SK-N-SH (cell line): ENCODE measurements at regions not wholly inside any gene's neighbourhood (a gene's known extent, or its start where the extent isn't known, plus 50 kb on each side); places are given as distances from the start of the nearest gene placed in this dataset.

Experiments
- EZH2phosphoT487 ChIP-seq: fragments of 200-600 bp; sonication (generic); IDR thresholded peaks from 2 replicates; pipeline ENCODE4 v1.6.1; 2017; ENCODE audit warnings: low read depth, mixed run types, mild to moderate bottlenecking, antibody characterized with exemption, moderate library complexity, borderline replicate concordance
- FOXJ3 ChIP-seq: sonication (generic); formaldehyde crosslinking; IDR thresholded peaks from 2 replicates; pipeline ENCODE4 v1.5.1; 2020; ENCODE audit warnings: mild to moderate bottlenecking, missing genetic modification reagents
- JUND ChIP-seq: IDR thresholded peaks from 2 replicates; pipeline ENCODE4 v1.4.0; 2012
- NFIC ChIP-seq: IDR thresholded peaks from 2 replicates; pipeline ENCODE4 v1.4.0; 2012; ENCODE audit warnings: borderline replicate concordance
- POLR2AphosphoS5 ChIP-seq: IDR thresholded peaks from 2 replicates; pipeline ENCODE4 v1.6.1; 2012; ENCODE audit warnings: low read depth, low read length
- YY1 ChIP-seq: IDR thresholded peaks from 2 replicates; pipeline ENCODE4 v1.4.0; 2012; ENCODE audit warnings: low read depth, mild to moderate bottlenecking
- TF ChIP-seq, protein P1 (sequence below): fragments of 200-600 bp; sonication (generic); IDR thresholded peaks from 2 replicates; pipeline ENCODE4 v1.6.1; 2017; ENCODE audit warnings: antibody characterized with exemption, mild to moderate bottlenecking, moderate library complexity
- TF ChIP-seq, protein P2 (sequence below): IDR thresholded peaks from 2 replicates; pipeline ENCODE4 v1.4.0; 2012; ENCODE audit warnings: low read depth
- TF ChIP-seq, protein P3 (sequence below): IDR thresholded peaks from 2 replicates; pipeline ENCODE4; 2012

DNA sequence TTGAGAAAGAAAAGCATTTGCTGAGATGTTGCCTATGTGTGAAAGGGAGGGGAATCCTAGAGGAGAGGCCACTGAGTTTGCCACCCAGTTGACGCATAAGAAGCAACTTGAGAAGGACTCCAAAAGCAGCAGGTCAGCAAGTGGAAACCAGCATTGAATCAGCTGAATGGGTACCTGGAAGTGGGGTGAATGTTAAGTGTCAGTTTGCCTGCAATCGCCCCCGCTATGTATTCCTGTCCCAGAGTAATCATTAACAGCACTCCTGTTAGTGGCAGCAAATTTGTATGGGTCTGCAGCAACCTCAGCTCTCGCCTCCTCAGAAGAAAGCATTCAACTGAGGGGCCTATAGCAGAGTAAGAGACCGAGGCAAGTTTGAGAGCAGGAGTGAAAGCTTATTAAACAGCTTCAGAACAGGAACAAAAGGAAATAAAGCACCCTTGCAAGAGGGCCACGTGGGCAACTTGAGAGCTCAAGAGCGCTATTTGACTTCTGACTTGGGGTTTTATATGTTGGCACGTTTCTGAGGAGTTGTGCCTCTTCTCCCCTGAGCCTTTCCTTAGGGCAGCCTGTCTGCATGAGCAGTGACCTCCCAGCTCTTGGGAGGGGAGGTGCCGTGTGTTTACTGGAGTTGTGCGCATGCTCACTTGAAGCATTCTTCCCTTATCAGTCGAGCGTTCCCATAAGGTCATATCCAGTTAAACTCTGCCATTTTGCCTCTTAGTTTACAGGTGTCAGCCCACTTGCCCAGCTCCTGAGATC lies 122.6 kb upstream of the PHACTR1 start:
- no peak for TF ChIP-seq POLR2AphosphoS5
- no peak for TF ChIP-seq YY1
- TF ChIP-seq EZH2phosphoT487: no peak
- TF ChIP-seq NFIC: no peak
- no peak for TF ChIP-seq JUND
- TF ChIP-seq, protein P1, sequence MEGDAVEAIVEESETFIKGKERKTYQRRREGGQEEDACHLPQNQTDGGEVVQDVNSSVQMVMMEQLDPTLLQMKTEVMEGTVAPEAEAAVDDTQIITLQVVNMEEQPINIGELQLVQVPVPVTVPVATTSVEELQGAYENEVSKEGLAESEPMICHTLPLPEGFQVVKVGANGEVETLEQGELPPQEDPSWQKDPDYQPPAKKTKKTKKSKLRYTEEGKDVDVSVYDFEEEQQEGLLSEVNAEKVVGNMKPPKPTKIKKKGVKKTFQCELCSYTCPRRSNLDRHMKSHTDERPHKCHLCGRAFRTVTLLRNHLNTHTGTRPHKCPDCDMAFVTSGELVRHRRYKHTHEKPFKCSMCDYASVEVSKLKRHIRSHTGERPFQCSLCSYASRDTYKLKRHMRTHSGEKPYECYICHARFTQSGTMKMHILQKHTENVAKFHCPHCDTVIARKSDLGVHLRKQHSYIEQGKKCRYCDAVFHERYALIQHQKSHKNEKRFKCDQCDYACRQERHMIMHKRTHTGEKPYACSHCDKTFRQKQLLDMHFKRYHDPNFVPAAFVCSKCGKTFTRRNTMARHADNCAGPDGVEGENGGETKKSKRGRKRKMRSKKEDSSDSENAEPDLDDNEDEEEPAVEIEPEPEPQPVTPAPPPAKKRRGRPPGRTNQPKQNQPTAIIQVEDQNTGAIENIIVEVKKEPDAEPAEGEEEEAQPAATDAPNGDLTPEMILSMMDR: no peak
- TF ChIP-seq, protein P2, sequence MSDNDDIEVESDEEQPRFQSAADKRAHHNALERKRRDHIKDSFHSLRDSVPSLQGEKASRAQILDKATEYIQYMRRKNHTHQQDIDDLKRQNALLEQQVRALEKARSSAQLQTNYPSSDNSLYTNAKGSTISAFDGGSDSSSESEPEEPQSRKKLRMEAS: no peak
- TF ChIP-seq FOXJ3 (CRISPR knock-in tag): no peak
- TF ChIP-seq, protein P3, sequence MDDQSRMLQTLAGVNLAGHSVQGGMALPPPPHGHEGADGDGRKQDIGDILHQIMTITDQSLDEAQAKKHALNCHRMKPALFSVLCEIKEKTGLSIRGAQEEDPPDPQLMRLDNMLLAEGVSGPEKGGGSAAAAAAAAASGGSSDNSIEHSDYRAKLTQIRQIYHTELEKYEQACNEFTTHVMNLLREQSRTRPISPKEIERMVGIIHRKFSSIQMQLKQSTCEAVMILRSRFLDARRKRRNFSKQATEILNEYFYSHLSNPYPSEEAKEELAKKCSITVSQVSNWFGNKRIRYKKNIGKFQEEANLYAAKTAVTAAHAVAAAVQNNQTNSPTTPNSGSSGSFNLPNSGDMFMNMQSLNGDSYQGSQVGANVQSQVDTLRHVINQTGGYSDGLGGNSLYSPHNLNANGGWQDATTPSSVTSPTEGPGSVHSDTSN: no peak
